Hepatocyte (in vitro differentiated cells): ENCODE measurements at regions not wholly inside any gene's neighbourhood (a gene's known extent, or its start where the extent isn't known, plus 50 kb on each side); places are given as distances from the start of the nearest gene placed in this dataset.

Source experiments
- DNase-seq: peaks from one replicate; pipeline ENCODE4 v3.0.0-alpha.2; 2016; ENCODE audit warnings: low spot score
- H2AFZ ChIP-seq: fragments of 200-600 bp; sonication (generic); 2 replicates; pipeline ENCODE4 v1.6.0; 2016; ENCODE audit warnings: antibody characterized with exemption, mild to moderate bottlenecking
- H3K27ac ChIP-seq: fragments of 200-600 bp; sonication (generic); 2 replicates; pipeline ENCODE4 v1.5.1; 2016; ENCODE audit warnings: mild to moderate bottlenecking
- H3K27me3 ChIP-seq: fragments of 200-600 bp; sonication (generic); 2 replicates; pipeline ENCODE4 v1.6.1; 2016
- H3K36me3 ChIP-seq: fragments of 200-600 bp; sonication (generic); replicated peaks from 2 replicates; pipeline ENCODE4 v1.5.1; 2016; ENCODE audit warnings: low read depth; ENCODE audit not compliant: insufficient read depth
- H3K4me1 ChIP-seq: fragments of 200-600 bp; sonication (generic); 2 replicates; pipeline ENCODE4 v1.5.1; 2016; ENCODE audit warnings: mild to moderate bottlenecking, moderate library complexity; ENCODE audit not compliant: insufficient read depth
- H3K4me2 ChIP-seq: fragments of 200-600 bp; sonication (generic); 2 replicates; pipeline ENCODE4 v1.6.0; 2016
- H3K4me3 ChIP-seq: fragments of 200-600 bp; sonication (generic); 2 replicates; pipeline ENCODE4 v1.5.1; 2016; ENCODE audit warnings: mild to moderate bottlenecking
- H3K79me2 ChIP-seq: fragments of 200-600 bp; sonication (generic); 2 replicates; pipeline ENCODE4 v1.6.0; 2017; ENCODE audit warnings: mild to moderate bottlenecking
- H3K9me2 ChIP-seq: fragments of 200-600 bp; sonication (generic); replicated peaks from 2 replicates; pipeline ENCODE4 v1.6.0; 2017; ENCODE audit warnings: mild to moderate bottlenecking; ENCODE audit not compliant: insufficient read depth
- H3K9me3 ChIP-seq: fragments of 200-600 bp; sonication (generic); 2 replicates; pipeline ENCODE4 v1.5.1; 2016; ENCODE audit warnings: low read depth, mild to moderate bottlenecking
- H4K20me1 ChIP-seq: fragments of 200-600 bp; sonication (generic); 2 replicates; pipeline ENCODE4 v1.6.0; 2016; ENCODE audit warnings: mild to moderate bottlenecking; ENCODE audit not compliant: insufficient read depth, poor library complexity, severe bottlenecking
- EZH2 ChIP-seq: fragments of 200-600 bp; sonication (generic); IDR thresholded peaks from 2 replicates; pipeline ENCODE4 v1.6.1; 2016; ENCODE audit warnings: antibody characterized with exemption, mild to moderate bottlenecking, borderline replicate concordance
- EZH2phosphoT487 ChIP-seq: fragments of 200-600 bp; sonication (generic); IDR thresholded peaks from one replicate; pipeline ENCODE4 v1.6.1; 2018; ENCODE audit warnings: antibody characterized with exemption, mild to moderate bottlenecking, low read depth, moderate library complexity; ENCODE audit not compliant: unreplicated experiment, severe bottlenecking
- WGBS: methylation state at CpG from one replicate; pipeline ENCODE4 v1.1.6; 2016; ENCODE audit warnings: low lambda C conversion rate; ENCODE audit errors: missing lambda C conversion rate; 5-methylcytosine and 5-hydroxymethylcytosine counted together
- TF ChIP-seq, protein P1 (sequence below): fragments of 200-600 bp; sonication (generic); IDR thresholded peaks from 2 replicates; pipeline ENCODE4 v1.5.1; 2016; ENCODE audit warnings: antibody characterized with exemption, mild to moderate bottlenecking; ENCODE audit not compliant: poor library complexity

DNA sequence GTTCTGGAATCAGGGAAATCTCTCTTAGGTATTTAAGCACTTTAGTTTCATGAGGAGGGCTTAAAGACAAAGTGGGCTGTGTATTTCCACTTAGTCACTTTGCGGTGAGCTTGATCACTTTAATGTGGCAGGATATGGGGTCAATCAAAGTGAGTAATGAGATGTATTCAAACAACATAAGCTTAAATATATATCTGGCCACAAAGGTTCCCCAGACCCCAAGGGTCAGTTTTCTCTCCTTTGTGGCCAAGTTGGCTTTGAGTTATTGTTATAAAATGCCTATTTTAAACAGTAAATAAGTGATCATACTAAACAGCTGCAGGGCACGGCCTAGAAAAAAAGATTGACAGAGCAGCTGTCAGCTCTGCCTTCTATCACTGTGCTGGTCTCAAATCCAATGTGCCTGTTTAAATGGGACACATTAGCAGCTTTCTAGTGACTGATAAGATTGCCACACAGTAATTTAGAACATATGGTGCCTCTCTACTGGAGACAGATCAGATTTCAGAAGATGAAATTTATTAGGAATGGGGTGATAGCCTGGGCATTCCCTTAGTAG lies 363.9 kb downstream of the AGTPBP1 start:
- no peaks in the 10 kb centered on the region for H3K36me3 ChIP-seq
- no peak overlapping the region for H3K4me3 ChIP-seq
- H4K20me1 ChIP-seq = no peaks in the 10 kb centered on the region
- no peaks in the 10 kb centered on the region for H3K9me3 ChIP-seq
- WGBS = 18% methylated on average over 2 of the region's 2 CpGs
- H3K4me2 ChIP-seq = no peak overlapping the region
- H2AFZ ChIP-seq = no peak overlapping the region
- DNase-seq = no peak
- no peak overlapping the region for H3K27ac ChIP-seq
- H3K27me3 ChIP-seq = peaks cover 5% of the 10 kb centered on the region
- TF ChIP-seq EZH2 = no peak
- H3K79me2 ChIP-seq = no peaks in the 10 kb centered on the region
- no peaks in the 10 kb centered on the region for H3K4me1 ChIP-seq
- no peaks in the 10 kb centered on the region for H3K9me2 ChIP-seq

DNA sequence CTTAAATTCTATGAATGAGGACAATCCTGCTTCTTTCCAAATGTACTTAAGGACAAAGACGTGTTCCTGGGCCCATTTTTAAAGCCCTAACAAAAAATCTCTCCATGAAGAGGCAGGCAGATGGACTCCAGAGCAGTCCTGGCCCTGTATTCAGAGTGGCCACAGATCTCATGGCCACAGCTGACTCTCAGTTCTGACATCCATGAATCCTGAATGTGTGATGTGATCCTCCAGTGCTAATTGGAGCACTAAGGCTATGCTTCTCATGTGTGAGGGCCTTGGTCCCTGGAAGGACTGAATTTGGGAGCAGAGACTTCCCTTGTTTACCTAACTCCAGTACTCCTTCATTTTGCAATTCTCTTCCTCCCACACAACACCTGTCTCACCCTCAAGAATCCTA lies 373.0 kb downstream of the AGTPBP1 start:
- Histone ChIP-seq H3K27me3 (no peaks in the 10 kb centered on the region), H3K4me3 (no peak overlapping the region), H4K20me1 (no peaks in the 10 kb centered on the region), H3K36me3 (no peaks in the 10 kb centered on the region), H3K27ac (no peak overlapping the region), H3K79me2 (no peaks in the 10 kb centered on the region), H3K4me1 (no peaks in the 10 kb centered on the region), H3K4me2 (no peak overlapping the region), H3K9me3 (no peaks in the 10 kb centered on the region), H2AFZ (no peak overlapping the region), H3K9me2 (no peaks in the 10 kb centered on the region)
- TF ChIP-seq EZH2phosphoT487 (no peak), EZH2 (no peak)
- TF ChIP-seq, protein P1, sequence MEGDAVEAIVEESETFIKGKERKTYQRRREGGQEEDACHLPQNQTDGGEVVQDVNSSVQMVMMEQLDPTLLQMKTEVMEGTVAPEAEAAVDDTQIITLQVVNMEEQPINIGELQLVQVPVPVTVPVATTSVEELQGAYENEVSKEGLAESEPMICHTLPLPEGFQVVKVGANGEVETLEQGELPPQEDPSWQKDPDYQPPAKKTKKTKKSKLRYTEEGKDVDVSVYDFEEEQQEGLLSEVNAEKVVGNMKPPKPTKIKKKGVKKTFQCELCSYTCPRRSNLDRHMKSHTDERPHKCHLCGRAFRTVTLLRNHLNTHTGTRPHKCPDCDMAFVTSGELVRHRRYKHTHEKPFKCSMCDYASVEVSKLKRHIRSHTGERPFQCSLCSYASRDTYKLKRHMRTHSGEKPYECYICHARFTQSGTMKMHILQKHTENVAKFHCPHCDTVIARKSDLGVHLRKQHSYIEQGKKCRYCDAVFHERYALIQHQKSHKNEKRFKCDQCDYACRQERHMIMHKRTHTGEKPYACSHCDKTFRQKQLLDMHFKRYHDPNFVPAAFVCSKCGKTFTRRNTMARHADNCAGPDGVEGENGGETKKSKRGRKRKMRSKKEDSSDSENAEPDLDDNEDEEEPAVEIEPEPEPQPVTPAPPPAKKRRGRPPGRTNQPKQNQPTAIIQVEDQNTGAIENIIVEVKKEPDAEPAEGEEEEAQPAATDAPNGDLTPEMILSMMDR = no peak
- DNase-seq = no peak
- 75% methylated on average over 1 of the region's 1 CpG for WGBS

DNA sequence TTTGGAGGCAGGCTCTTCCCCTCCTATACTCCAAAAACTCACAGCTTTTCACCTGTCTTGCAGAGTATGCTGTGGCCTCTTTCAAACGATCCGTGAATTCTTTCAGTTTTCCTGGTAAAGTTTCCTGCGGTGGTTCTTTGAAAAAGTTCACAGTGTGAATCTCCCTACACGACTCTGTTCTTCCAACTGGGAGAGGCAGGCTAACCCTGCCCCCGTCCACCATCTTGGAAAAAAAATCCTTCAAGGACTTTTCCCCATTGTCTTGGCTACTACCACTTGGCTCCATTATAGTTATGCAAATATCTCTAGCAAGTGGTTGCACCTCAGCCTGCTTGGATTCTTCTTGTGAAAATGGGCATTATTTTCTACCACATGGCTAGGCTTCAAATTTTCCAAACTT lies 382.6 kb downstream of the AGTPBP1 start:
- WGBS = 88% methylated on average over 5 of the region's 5 CpGs
- H2AFZ ChIP-seq = no peak overlapping the region
- H3K27me3 ChIP-seq = no peaks in the 10 kb centered on the region

DNA sequence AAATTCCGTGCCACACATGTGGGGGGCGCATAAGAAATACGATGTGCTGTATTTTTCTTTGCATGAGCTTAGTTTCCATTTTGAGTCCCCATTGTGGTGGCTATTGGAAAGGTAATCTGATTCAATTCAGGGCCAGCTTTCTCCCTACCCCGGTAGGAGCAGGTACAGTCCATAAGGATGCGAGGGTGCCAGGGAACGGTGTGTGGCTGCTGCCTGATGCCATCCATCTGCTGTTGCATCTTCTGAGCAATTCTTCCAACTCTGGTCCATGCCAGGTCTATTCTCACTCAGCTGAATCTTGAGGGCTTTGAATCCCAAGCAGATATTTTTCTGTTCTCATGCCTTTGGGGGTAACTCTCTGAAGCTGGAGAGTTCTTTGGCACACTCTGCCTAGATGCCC lies 392.7 kb downstream of the AGTPBP1 start:
- Histone ChIP-seq H3K4me2 (no peak overlapping the region), H3K4me1 (no peaks in the 10 kb centered on the region), H3K4me3 (no peak overlapping the region), H3K27ac (no peak overlapping the region), H3K79me2 (no peaks in the 10 kb centered on the region), H3K27me3 (no peaks in the 10 kb centered on the region), H3K9me2 (no peaks in the 10 kb centered on the region), H3K9me3 (no peaks in the 10 kb centered on the region), H2AFZ (no peak overlapping the region), H4K20me1 (no peaks in the 10 kb centered on the region), H3K36me3 (no peaks in the 10 kb centered on the region)
- no peak for DNase-seq
- WGBS = 87% methylated on average over 6 of the region's 6 CpGs
- TF ChIP-seq, protein P1 = no peak
- no peak for TF ChIP-seq EZH2phosphoT487
- no peak for TF ChIP-seq EZH2

More for the DNA sequence above, 382.6 kb downstream of the AGTPBP1 start:
- TF ChIP-seq EZH2 (no peak), EZH2phosphoT487 (no peak)
- TF ChIP-seq, protein P1 = no peak
- no peaks in the 10 kb centered on the region for H3K36me3 ChIP-seq
- H3K4me1 ChIP-seq = no peaks in the 10 kb centered on the region
- H3K27ac ChIP-seq = no peak overlapping the region
- no peaks in the 10 kb centered on the region for H3K9me2 ChIP-seq
- no peak for DNase-seq
- H3K9me3 ChIP-seq = no peaks in the 10 kb centered on the region
- no peak overlapping the region for H3K4me3 ChIP-seq
- no peak overlapping the region for H3K4me2 ChIP-seq
- H4K20me1 ChIP-seq = no peaks in the 10 kb centered on the region
- H3K79me2 ChIP-seq = no peaks in the 10 kb centered on the region
